RPMI8226 (cell line): ENCODE measurements at regions not wholly inside any gene's neighbourhood (a gene's known extent, or its start where the extent isn't known, plus 50 kb on each side); places are given as distances from the start of the nearest gene placed in this dataset.
A peak's percentile ranks its signal among the peaks of the same experiment; 100 is the strongest.

ENCODE experiments used
- DNase-seq: peaks from one replicate; pipeline ENCODE4 v3.0.0-alpha.2; 2015

DNA sequence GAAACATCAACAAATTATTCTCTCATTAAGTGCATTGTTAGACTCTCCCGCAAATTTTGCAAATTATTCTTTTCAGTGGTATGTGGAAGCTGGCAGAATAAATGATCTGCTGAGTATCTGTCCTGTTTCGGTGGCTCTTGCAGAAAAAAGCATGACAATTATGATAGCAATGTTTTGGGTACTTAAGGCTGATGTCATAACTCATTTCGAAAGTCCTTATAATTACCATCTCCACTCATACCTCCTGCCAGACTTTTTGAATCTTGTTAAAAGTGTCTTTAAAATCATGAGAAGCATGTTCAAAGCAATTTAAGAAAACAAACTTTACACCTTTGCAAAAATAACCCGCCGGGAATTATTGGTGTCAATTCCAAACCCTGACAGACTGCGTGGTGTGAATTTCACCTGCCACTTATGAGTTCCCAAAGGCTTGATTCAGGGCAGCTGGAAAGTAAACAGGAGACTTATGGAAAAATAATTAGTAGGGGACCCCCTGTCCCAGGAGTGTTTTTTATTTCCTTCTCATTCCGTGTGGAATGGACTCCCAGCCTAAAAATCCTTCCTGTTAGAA lies 87.6 kb upstream of the E2F3 start:
- no peak for DNase-seq

DNA sequence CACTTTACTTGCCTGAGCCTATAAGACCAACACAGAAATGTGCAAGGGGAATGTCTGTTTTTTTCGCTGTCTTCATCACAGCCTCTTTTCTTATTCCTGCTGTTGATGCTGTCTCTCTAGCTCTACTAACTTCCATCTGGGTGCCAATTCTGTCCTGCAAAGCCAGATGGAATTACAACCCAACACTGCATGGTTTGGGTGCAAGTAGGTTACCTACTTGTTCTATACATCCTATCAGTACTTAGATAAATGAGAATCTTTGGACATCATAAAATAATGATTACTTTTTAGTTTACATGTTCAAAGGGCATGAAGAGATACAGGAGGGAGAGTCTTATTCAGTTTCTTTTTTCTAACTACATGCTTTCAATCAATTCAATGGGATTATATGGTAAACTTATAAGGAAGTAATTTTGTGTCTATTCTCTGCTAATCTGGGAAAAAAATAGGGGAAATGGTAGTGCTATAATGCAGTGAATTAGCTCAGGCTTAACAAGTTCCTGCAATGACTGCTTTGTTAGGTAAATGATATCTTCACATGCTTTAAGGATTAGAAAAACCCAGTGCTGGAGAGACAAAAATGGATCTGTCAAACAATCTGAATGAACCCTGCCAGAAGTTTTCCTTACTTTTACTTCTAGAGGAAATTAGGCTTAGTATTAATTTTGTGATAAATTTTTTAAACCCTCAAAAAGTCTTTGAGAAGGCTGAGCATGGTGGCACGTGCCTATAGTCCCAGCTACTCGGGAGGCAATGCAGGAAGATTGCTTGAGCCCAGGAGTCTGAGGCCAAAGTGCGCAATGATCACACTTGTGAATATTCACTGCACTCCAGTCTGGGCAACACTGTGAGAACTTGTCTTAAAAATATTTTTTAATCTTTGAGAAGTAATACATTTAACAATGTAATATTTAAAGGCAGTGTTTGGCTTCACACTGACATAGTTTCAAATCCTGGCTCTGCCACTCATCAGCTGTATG lies 86.5 kb upstream of the E2F3 start:
- no peak for DNase-seq

DNA sequence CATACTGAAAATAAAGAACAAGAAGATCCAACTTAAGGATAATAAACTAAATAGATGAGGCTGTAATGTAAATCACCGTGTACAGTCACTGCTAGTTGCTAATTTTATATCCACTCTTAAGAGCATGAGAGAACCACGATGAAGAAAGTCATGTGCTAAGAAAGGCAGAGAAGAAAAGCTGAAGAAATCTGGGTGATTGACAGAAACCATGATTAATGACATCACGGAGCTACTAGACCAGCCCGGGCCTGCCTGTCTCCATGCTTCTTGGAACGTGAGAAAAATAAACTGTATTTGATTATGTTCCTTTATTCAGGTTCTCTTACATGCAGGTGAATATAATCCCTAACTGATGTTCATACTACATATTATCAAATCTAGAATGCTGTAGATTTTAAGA lies 84.2 kb upstream of the E2F3 start:
- DNase-seq: no peak

DNA sequence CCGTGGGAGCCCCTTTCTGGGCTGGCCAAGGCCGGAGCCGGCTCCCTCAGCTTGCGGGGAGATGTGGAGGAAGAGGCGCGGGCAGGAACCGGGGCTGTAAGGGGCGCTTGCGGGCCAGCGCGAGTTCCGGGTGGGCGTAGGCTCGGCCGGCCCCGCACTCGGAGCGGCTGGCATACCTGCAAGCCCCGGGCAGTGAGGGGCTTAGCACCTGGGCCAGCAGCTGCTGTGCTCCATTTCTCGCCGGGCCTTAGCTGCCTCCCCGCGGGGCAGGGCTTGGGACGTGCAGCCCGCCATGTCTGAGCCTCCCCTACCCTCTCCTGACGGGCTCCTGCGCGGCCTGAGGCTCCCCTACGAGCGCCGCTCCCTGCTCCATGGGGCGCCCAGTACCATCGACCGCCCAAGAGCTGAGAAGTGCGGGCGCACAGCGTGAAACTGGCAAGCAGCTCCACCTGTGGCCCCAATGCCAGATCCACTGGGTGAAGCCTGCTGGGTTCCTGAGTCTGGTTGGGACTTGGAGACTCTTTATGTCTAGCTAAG lies 82.8 kb upstream of the E2F3 start:
- no peak for DNase-seq

DNA sequence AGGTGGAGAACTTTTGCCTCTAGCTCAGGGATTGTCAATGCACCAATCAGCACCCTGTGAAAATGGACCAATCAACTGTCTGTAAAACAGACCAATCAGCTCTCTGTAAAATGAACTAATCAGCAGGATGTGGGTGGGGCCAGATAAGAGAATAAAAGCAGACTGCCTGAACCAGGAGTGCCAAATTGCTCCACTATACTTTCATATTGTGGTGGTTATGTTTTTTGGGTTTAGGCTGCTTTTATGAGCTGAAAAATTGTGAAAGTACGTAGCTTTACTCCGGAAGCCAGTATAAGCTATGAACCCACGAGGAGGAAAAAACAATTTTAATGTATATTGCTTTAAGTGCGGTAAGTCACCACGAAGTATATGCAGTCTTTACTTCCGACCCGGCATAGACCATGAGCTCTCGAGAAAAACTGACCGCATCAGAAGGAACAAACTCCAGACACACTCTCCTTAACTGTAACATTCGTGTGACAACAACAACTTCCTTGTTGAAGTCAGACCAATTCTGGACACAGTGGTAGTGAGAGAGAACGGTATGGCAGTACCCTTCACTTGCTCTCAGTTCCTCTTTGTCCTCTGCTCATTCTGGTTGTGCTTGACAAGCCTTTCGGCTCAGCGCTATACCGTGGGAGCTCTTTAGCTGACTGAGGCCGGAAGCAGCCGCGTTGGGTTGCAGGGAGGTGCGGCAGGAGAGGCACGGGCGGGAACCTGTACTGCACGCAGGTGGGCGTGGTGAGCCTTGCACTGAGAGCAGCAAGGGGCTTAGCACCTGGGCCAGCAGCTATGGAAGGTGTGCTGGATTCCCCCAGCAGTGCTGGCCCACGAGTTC lies 81.9 kb upstream of the E2F3 start:
- peak; percentile 97 for DNase-seq

DNA sequence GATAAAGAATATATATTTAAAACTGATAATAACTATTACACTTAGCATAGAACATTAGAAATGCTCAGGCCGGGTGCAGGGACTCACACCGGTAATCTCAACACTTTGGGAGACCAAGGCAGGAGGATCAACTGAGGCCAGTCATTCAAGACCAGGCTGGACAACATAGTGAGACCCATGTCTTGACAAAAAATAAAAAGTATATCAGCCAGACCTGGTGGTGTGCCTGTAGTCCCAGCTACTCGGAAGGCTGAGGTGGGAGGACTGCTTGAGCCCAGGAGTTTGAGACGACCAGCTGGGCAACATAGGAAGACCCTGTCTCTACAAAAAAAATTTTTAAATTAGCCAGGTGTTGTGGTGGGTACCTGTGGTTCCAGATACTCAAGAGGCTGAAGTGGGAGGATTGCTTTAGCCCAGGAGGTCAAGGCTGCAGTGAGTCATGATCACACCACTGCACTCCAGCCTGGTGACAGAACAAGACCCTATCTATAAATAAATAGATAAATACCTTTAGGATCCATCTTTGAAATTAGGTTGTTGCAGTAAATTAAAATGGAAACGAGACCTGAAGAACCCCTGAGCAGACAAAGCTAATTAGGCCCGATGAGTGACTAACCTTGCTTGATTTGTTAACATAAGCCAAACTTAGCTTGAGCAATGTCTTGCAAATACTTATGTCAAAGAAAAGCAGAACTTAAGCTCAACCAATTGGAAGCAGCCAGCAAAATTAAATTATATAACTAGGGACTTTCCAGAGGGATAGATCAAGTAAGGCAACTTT lies 75.8 kb upstream of the E2F3 start:
- no peak for DNase-seq

DNA sequence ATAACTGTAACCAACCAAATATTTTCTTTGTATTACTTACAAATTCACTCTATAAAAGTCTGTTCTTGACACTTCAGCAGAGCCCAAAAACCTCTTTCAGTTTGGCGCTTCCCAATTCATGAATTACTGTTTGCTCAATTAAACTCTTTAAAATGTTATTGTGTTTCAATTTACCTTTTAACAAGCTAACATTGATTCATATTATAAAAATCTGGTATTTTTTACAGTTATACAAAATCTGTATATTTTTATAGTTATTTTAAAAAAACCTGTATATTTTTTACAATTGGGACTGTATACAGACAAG lies 75.3 kb upstream of the E2F3 start:
- DNase-seq: no peak

DNA sequence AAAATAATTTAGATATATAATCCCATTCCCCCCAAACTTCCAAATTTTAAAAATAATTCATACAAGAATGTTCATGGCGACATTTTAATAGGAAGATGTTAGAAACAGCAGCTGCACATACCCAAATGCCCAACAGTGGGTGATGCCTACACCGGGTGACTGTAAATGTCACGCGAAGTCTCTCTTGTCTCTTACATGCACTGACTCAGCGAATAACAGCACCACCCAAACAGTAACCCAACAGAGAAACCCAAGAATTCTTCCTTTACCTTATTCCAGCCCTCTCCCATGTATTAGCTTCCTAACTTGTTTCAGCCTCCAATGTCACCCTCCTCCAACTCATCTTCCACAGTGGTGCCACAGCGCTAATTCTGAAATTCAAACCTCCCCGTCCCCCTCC lies 74.5 kb upstream of the E2F3 start:
- no peak for DNase-seq

DNA sequence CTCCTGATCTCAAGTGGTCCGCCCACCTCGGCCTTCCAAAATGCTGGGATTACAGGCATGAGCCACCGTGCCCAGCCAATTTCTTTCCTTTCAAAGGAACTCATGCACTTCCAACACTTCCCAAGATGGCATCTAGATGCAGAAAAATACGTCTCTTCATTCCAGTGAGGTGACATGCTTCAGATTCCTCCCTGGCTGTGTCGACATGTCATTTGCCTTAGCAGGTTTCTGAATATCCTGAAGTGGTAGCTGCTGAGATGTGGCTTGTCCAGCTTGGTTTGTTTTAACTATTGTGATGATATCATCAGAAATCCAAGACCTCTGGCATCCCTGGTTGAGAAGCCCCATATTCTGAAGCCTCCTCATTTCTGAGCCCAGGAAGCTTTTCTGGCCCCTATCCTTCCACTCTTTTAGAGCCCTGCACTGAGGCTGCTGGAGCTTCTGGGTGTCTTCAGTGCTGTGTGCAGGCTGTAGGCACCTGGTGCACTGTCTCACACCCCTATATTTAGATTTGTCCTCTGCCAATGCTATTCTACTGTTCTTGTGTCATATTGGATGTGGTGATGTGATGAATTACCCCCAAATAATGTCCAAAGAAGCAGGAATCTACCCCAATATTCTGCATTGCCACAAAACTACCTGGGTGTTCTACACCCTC lies 73.3 kb upstream of the E2F3 start:
- no peak for DNase-seq

DNA sequence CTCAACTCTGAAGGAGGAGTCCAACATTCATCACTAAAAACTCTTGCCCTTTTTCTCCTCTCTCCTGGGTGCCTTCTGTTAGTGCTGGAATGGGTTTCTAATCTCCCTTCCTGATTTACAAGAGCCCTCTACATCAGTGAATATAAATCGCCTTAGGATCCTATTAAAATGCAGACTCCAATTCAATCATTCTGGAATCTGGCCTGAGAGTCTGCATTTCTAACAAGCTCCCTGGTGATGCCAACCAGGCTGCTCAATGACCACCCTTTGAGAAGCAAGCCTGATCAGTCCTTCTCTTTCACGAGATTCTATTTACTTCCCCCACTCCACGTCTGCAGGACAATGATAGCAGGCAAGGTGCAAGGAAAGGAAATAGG lies 72.8 kb upstream of the E2F3 start:
- no peak for DNase-seq

DNA sequence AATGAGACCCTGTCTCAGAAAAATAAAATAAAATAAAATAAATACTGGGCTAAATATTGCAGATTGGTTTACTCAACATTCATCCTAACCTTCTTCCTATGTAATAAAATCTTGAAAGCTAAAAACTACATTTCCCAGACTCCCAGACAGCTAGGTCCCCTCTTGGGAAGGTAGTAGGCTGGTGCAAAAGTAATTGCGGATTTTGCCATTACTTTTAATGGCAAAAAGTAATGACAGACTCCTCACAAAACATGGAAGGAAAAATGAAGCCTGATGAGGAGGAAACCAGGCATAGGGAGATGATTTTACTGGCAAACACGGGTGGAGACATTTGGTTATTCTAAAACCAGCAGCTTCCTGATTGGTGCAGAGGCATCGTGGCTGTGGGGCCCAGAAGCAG lies 70.6 kb upstream of the E2F3 start:
- DNase-seq: no peak

DNA sequence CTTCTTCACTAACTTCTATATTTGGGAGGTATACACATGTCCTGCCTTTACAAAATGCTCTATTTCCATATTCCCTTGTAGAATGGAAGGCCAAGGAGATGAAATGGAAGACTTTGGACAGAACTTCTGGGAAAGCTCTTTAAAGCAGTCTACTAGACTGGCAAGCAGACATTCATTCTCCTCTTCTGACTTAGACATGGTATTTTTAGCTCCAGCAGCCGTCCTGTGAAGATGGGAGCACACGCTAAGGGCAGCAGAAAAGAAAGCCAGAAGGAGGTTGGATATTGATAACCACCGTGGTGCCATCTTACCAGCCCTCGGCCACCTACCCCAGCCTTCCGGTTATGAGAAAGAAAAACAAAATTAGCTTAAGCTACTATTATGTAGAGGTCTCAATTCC lies 70.1 kb upstream of the E2F3 start:
- DNase-seq: no peak

DNA sequence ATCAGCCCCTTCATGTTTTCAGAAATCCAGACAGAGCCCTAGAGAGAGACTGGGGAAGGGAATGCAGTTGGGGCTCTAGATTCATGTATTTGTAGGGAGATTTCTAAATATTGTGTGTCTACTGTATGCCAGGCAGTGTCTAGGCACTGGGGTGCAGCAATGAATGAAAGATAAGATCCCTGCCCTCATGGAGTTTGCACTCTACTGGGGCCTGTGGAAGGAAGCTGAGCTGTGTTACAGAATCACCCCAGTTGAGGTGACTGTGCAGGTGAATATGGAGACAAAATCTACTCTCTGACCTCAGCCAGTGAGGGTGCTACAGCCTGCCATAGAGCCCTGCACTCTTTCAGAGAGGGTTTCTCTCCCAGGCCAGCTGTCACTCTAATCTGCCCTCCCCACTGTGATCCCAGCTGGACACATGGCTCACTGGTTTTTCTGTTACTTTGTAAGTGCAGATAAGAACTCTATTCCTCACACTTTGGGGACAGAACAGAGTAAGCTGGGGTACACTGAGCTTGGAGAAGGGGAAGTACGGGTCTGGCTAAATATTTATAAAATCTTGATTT lies 69.2 kb upstream of the E2F3 start:
- DNase-seq: no peak

DNA sequence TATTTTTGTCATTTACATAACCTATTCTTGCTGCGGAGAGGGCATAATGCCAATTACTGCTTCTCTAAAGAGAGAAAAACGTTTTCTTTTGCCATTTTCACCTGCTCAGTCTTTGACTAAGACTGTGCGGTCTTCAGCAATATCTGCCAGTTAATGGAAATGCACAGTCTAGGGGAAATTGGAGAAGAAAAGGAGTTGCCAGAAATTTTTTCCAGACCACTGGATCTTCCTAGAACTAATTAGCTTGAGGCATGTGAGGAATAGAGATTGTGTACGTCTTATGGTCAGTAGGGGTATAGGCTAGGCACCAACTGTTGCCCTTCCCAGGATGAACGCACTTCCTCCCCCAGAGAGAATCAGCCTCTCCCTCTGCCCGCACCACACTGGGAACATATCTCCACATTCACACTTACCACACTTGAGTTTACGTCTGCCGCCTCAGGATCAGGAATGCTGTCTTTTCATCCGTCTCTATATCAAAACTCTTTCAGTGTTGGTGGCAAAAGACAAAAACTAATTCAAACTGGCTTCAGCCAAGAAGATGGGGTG lies 67.9 kb upstream of the E2F3 start:
- DNase-seq: no peak

DNA sequence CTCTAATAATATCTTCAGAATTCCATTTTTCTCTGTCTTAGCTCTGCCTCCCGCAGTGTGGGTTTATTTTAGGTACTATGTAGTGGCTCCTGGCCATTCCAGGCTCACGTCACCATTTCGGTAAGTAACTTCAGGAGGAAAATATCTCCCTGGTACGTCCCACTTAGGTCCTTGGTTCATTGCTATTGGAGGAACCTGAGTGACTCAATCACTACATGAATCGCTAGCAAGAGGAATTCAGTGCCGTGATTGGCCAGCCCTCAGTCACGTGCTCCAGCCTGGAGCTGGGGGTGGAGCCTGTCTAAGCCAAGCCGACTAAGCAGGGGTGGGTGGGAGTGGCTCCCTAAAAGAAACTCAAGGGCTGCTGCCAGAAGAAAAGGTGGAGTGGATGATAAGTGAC lies 67.3 kb upstream of the E2F3 start:
- peak; percentile 50 for DNase-seq

DNA sequence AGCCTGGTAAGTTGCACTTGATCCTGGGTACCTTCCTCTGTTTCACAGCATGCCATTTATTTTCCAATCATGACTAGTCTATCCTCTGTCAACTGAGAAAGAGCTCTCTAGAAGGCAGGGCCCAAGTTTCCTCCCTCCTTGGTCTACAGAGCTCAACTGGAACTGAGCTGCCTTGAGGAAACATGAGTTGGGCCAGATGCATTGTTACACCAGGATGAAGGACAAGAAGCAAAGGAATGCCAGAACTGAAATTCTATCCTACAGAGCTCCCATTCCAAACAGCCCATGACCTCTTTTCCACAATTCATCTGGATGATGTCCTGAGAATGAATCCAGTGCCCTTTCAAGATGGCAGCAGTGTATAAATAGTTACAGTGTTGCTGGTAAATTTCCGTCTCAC lies 66.7 kb upstream of the E2F3 start:
- DNase-seq: no peak

DNA sequence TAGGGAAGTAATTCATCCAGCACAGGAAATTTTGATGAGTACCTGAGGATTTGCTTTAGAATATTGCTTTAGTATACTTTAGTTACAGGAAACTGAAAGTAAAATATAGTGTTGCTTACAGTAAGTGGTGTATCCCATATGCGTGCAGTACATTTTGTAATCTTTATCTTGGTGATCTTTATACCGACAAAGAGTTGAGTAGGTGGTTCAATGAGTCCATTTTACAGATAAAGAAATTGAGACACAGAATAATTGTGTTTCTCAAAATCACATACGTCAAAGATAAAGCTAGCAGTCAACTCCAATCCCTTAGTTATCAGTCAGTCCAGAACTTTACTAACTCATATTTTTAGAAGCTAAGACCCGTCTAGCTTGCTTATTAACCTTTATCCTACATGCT lies 65.8 kb upstream of the E2F3 start:
- no peak for DNase-seq

DNA sequence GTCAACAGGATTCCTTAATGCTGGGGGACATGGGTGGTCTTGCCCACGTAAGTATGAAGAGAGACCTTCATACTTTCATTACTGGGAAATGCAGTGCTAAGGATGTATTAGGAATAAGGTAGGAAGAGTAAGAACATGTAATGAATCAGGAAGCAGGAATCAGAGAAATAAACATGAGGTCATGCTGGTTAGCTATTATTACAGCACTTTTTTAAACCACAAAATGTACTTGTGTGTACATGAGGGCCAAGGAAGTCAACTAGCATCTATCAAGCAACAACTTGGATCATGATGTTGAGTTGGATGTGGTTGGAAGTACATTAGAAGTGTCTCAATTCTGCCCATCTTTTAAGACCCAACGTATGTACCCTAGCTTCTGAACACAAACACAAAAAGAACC lies 63.5 kb upstream of the E2F3 start:
- no peak for DNase-seq

DNA sequence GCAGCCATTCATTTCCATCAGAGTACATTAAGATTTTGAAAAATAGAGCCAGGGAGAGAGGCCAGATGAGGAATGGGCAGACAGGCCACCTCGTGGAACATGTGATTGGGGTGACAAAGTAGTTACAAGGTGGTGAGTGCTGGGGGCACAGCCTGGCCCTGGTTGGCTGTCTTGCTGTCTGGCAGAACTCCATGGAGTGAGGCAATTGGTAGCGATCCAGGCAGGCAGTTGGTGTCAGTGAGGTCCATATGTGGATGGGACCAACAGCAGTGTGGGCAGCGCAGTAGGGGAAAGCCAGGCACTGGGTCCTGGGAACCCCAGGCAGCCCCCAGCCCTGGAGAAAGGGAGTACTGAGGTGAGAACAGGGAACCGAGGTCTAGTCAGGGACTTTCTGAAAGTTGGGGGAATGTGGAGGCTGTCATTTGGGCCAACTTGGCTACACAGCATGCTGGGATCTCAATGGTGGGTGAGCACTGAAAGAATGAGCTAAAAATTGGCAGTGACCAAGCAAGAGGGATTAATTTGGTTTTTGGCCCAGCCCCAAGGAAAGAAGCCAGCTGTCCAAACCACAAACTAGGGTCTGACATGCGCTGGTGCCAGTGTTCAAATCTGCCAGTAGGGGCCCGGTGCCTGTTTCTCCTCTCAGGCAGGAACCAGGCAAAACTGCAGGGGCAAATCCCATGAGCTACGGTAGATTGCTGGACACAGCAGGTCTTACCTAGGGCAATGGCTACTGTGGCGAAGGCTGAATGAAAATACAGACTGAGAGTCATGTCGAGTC lies 61.4 kb upstream of the E2F3 start:
- peak; percentile 71 for DNase-seq

DNA sequence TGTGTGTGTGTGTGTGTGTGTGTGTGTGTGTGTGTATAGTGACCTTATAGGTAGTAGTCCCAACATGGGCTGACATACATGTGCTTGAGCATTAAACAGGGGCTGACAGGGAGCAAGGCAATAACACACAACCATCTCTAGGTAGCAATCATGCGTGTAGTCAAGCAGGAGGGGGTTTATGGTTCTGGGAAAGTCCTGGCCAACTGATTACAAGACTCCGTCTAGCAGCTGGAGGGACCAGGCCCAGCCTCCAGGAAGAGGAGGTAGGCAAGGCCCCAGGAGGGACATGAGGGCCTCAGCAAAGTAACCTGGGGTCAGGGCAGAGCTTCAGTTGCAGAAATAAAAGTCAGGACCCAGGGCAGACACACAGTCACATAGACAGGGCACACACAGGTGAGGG lies 60.6 kb upstream of the E2F3 start:
- DNase-seq: no peak

DNA sequence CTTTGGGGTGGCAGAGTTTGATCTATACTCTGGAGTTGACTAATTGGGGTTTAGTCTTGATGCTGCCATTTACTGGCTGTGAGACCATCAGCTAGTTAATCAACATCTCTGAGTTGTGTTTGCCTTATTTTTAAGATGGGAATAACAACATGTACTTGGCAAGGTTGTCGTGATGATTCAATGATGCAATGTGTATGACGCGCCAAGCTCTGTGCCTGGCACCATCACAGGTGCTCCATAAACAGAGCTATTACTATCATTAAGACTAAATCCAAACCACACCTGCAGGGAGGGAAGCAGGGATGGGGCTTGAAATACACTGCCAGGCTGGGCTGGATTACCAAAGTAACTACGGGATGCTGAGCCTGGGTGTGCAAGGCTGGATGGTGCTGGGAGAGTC lies 60.1 kb upstream of the E2F3 start:
- DNase-seq: no peak
